ENCODE measurements at regions not wholly inside any gene's neighbourhood (a gene's known extent, or its start where the extent isn't known, plus 50 kb on each side); places are given as distances from the start of the nearest gene placed in this dataset.

GRCh38 chr2:2547911-2548310 is 216.8 kb upstream of the MYT1L start:
- no peaks in the 10 kb centered on the region for H3K36me3 Mint-ChIP-seq (ENCODE audit: low read depth)
- TF ChIP-seq CTCF (IDR thresholded peaks at IDR 0.05): no peak
- no peak overlapping the region for H3K27ac Mint-ChIP-seq
- DNase-seq: no peak
- H3K4me1 Mint-ChIP-seq: peaks cover 33% of the 10 kb centered on the region
- H3K9me3 Mint-ChIP-seq: peaks cover 15% of the 10 kb centered on the region
- H3K4me3 Mint-ChIP-seq: no peak overlapping the region
- peaks cover 17% of the 10 kb centered on the region for H3K27me3 Mint-ChIP-seq (ENCODE audit: low read depth, poor library complexity)

GRCh38 chr2:2547451-2547850 is 216.4 kb upstream of the MYT1L start:
- TF ChIP-seq CTCF (IDR thresholded peaks at IDR 0.05): no peak
- Mint-ChIP-seq H3K4me1 (peaks cover 35% of the 10 kb centered on the region), H3K27ac (no peak overlapping the region), H3K27me3 (ENCODE audit: low read depth, poor library complexity) (peaks cover 17% of the 10 kb centered on the region), H3K36me3 (ENCODE audit: low read depth) (no peaks in the 10 kb centered on the region), H3K4me3 (no peak overlapping the region), H3K9me3 (peaks cover 13% of the 10 kb centered on the region)
- DNase-seq: no peak

GRCh38 chr2:2546046-2546445 is 215.0 kb upstream of the MYT1L start:
- peaks cover 46% of the 10 kb centered on the region for H3K4me1 Mint-ChIP-seq
- no peak for TF ChIP-seq CTCF (IDR thresholded peaks at IDR 0.05)
- H3K9me3 Mint-ChIP-seq: no peaks in the 10 kb centered on the region
- no peak for DNase-seq
- no peak overlapping the region for H3K4me3 Mint-ChIP-seq
- no peak overlapping the region for H3K27ac Mint-ChIP-seq
- no peaks in the 10 kb centered on the region for H3K36me3 Mint-ChIP-seq (ENCODE audit: low read depth)
- peaks cover 18% of the 10 kb centered on the region for H3K27me3 Mint-ChIP-seq (ENCODE audit: low read depth, poor library complexity)

GRCh38 chr2:2542966-2543611 is 212.0 kb upstream of the MYT1L start:
- Mint-ChIP-seq H3K4me3 (peak overlapping the region; percentile 41), H3K36me3 (ENCODE audit: low read depth) (no peaks in the 10 kb centered on the region), H3K9me3 (no peaks in the 10 kb centered on the region), H3K27ac (no peak overlapping the region), H3K27me3 (ENCODE audit: low read depth, poor library complexity) (peaks cover 31% of the 10 kb centered on the region), H3K4me1 (peaks cover 67% of the 10 kb centered on the region)
- no peak for TF ChIP-seq CTCF (IDR thresholded peaks at IDR 0.05)
- DNase-seq: peak; percentile 60

- no peak for TF ChIP-seq CTCF (IDR thresholded peaks at IDR 0.05)
- Mint-ChIP-seq H3K27me3 (ENCODE audit: low read depth, poor library complexity) (peaks cover 31% of the 10 kb centered on the region), H3K36me3 (ENCODE audit: low read depth) (no peaks in the 10 kb centered on the region), H3K27ac (no peak overlapping the region), H3K9me3 (no peaks in the 10 kb centered on the region), H3K4me3 (no peak overlapping the region), H3K4me1 (peaks cover 67% of the 10 kb centered on the region)
- DNase-seq: no peak
Observed at GRCh38 chr2:2542316-2542715, 211.2 kb upstream of the MYT1L start.

GRCh38 chr2:2540406-2540805 is 209.3 kb upstream of the MYT1L start:
- H3K4me1 Mint-ChIP-seq: peaks cover 57% of the 10 kb centered on the region

More at GRCh38 chr2:2540406-2540805, 209.3 kb upstream of the MYT1L start:
- no peak overlapping the region for H3K4me3 Mint-ChIP-seq
- no peaks in the 10 kb centered on the region for H3K9me3 Mint-ChIP-seq
- H3K36me3 Mint-ChIP-seq (ENCODE audit: low read depth): no peaks in the 10 kb centered on the region
- TF ChIP-seq CTCF (IDR thresholded peaks at IDR 0.05): no peak
- peaks cover 19% of the 10 kb centered on the region for H3K27me3 Mint-ChIP-seq (ENCODE audit: low read depth, poor library complexity)
- no peak overlapping the region for H3K27ac Mint-ChIP-seq
- DNase-seq: no peak

All from nephron progenitor cell (in vitro differentiated cells).